ENCODE measurements at regions not wholly inside any gene's neighbourhood (a gene's known extent, or its start where the extent isn't known, plus 50 kb on each side); places are given as distances from the start of the nearest gene placed in this dataset.

GRCh38 chr9:97747201-97747965 lies 50.2 kb upstream of the XPA start:
- TF ChIP-seq CTCF (IDR thresholded peaks at IDR 0.05) = no peak
- no peak for TF ChIP-seq POLR2AphosphoS5 (IDR thresholded peaks at IDR 0.05)
- no peak for TF ChIP-seq POLR2A (IDR thresholded peaks at IDR 0.05)
- Histone ChIP-seq H3K27me3 (no peaks in the 10 kb centered on the region), H3K36me3 (no peaks in the 10 kb centered on the region), H3K4me3 (no peak overlapping the region), H3K4me1 (no peaks in the 10 kb centered on the region), H3K27ac (no peak overlapping the region), H3K9me3 (peaks cover 5 to 8% of the 10 kb centered on the region in 2 donors)
- DNase-seq (ENCODE audit: low spot score in 2 of 2) = no peak
- intact Hi-C loops (cut with DNase I; ENCODE audit: low total_unique reads) = no loop called here

- no peaks in the 10 kb centered on the region for H3K4me1 ChIP-seq
- no peak for TF ChIP-seq POLR2A (IDR thresholded peaks at IDR 0.05)
- TF ChIP-seq POLR2AphosphoS5 (IDR thresholded peaks at IDR 0.05) = no peak
- TF ChIP-seq CTCF (IDR thresholded peaks at IDR 0.05) = no peak
- no peaks in the 10 kb centered on the region for H3K27me3 ChIP-seq
- DNase-seq (ENCODE audit: low spot score in 2 of 2) = no peak
- no peak overlapping the region for H3K27ac ChIP-seq
- no peak overlapping the region for H3K4me3 ChIP-seq
- intact Hi-C loops (cut with DNase I; ENCODE audit: low total_unique reads) = no loop called here
- H3K36me3 ChIP-seq = no peaks in the 10 kb centered on the region
- no peaks in the 10 kb centered on the region for H3K9me3 ChIP-seq
Measured at GRCh38 chr9:97748525-97748924, 51.4 kb upstream of the XPA start.

GRCh38 chr9:97749928-97750327 lies 52.8 kb upstream of the XPA start:
- Histone ChIP-seq H3K4me1 (no peaks in the 10 kb centered on the region), H3K27me3 (no peaks in the 10 kb centered on the region), H3K4me3 (no peak overlapping the region), H3K36me3 (no peaks in the 10 kb centered on the region), H3K27ac (no peak overlapping the region), H3K9me3 (peaks cover 0 to 5% of the 10 kb centered on the region in 2 donors)
- intact Hi-C loops (cut with DNase I; ENCODE audit: low total_unique reads) = no loop called here
- no peak for DNase-seq (ENCODE audit: low spot score in 2 of 2)
- TF ChIP-seq POLR2A (IDR thresholded peaks at IDR 0.05) (no peak), POLR2AphosphoS5 (IDR thresholded peaks at IDR 0.05) (no peak), CTCF (IDR thresholded peaks at IDR 0.05) (no peak)

- no peak for DNase-seq (ENCODE audit: low spot score in 2 of 2)
- Histone ChIP-seq H3K4me1 (no peaks in the 10 kb centered on the region), H3K27ac (no peak overlapping the region), H3K27me3 (no peaks in the 10 kb centered on the region), H3K36me3 (no peaks in the 10 kb centered on the region), H3K4me3 (no peak overlapping the region), H3K9me3 (peaks cover 0 to 7% of the 10 kb centered on the region in 2 donors)
- intact Hi-C loops (cut with DNase I; ENCODE audit: low total_unique reads) = no loop called here
- TF ChIP-seq POLR2AphosphoS5 (IDR thresholded peaks at IDR 0.05) (no peak), POLR2A (IDR thresholded peaks at IDR 0.05) (no peak), CTCF (IDR thresholded peaks at IDR 0.05) (no peak)
Measured at GRCh38 chr9:97751531-97751930, 54.4 kb upstream of the XPA start.

- Histone ChIP-seq H3K36me3 (no peaks in the 10 kb centered on the region), H3K9me3 (peaks cover 0 to 7% of the 10 kb centered on the region in 2 donors), H3K4me1 (no peaks in the 10 kb centered on the region), H3K27me3 (peaks cover 0 to 3% of the 10 kb centered on the region in 2 donors), H3K27ac (no peak overlapping the region), H3K4me3 (no peak overlapping the region)
- intact Hi-C loops (cut with DNase I; ENCODE audit: low total_unique reads) = no loop called here
- no peak for DNase-seq (ENCODE audit: low spot score in 2 of 2)
- TF ChIP-seq POLR2A (IDR thresholded peaks at IDR 0.05) = no peak
- no peak for TF ChIP-seq CTCF (IDR thresholded peaks at IDR 0.05)
- TF ChIP-seq POLR2AphosphoS5 (IDR thresholded peaks at IDR 0.05) = no peak
Measured at GRCh38 chr9:97752274-97752673, 55.1 kb upstream of the XPA start.

Data from breast epithelium (tissue), 4 donors.